Mesothelial cell of epicardium (in vitro differentiated cells): ENCODE measurements at regions not wholly inside any gene's neighbourhood (a gene's known extent, or its start where the extent isn't known, plus 50 kb on each side); places are given as distances from the start of the nearest gene placed in this dataset.

Experiments used
- DNase-seq, 2 experiments: peaks; one replicate each; pipeline ENCODE4 v3.0.0; 2021; ENCODE audit warnings: low spot score in 2 of 2; ENCODE audit not compliant: unreplicated experiment in 2 of 2
- H3K27ac Mint-ChIP-seq: 2 replicates; pipeline ENCODE4 v1.8.0; 2021; ENCODE audit warnings: mixed read lengths
- H3K27me3 Mint-ChIP-seq: 2 replicates; pipeline ENCODE4 v1.8.0; 2021; ENCODE audit warnings: low read depth, mixed read lengths
- H3K36me3 Mint-ChIP-seq: 2 replicates; pipeline ENCODE4 v1.8.0; 2021; ENCODE audit warnings: mixed read lengths
- H3K4me1 Mint-ChIP-seq: 2 replicates; pipeline ENCODE4 v1.8.0; 2021; ENCODE audit warnings: mixed read lengths
- H3K4me3 Mint-ChIP-seq: 2 replicates; pipeline ENCODE4 v1.8.0; 2021; ENCODE audit warnings: mild to moderate bottlenecking, moderate library complexity, mixed read lengths
- H3K9me3 Mint-ChIP-seq: 2 replicates; pipeline ENCODE4 v1.8.0; 2021; ENCODE audit warnings: mixed read lengths
- TF ChIP-seq, protein P1 (sequence below): fragments of 200-600 bp; sonication (generic); IDR thresholded peaks from one replicate; pipeline ENCODE4 v1.5.0; 2021; ENCODE audit warnings: antibody characterized with exemption; ENCODE audit not compliant: unreplicated experiment

DNA sequence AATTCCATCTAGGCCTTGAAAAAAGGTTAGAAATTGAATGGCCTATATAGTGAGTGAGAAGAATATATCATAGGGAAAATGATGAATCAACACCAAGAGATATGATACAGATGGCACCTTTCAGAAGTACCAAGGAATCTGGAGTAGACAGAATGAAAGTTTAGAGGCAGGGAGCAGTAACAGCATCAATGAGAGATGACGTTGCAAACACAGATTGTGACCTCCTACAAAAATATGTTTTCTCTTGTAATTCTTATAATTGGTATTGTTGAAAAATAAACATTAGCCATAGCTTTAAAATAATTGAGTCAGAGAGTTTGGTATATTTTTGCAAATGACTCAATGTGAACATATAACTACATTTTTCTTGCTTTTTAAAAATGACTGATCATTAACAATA is 1223.1 kb upstream of the GJE1 start:
- no peak for DNase-seq
- TF ChIP-seq, protein P1, sequence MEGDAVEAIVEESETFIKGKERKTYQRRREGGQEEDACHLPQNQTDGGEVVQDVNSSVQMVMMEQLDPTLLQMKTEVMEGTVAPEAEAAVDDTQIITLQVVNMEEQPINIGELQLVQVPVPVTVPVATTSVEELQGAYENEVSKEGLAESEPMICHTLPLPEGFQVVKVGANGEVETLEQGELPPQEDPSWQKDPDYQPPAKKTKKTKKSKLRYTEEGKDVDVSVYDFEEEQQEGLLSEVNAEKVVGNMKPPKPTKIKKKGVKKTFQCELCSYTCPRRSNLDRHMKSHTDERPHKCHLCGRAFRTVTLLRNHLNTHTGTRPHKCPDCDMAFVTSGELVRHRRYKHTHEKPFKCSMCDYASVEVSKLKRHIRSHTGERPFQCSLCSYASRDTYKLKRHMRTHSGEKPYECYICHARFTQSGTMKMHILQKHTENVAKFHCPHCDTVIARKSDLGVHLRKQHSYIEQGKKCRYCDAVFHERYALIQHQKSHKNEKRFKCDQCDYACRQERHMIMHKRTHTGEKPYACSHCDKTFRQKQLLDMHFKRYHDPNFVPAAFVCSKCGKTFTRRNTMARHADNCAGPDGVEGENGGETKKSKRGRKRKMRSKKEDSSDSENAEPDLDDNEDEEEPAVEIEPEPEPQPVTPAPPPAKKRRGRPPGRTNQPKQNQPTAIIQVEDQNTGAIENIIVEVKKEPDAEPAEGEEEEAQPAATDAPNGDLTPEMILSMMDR = no peak
- peaks cover 14% of the 10 kb centered on the region for H3K9me3 Mint-ChIP-seq
- H3K27me3 Mint-ChIP-seq = no peaks in the 10 kb centered on the region
- H3K4me3 Mint-ChIP-seq = no peak overlapping the region
- no peak overlapping the region for H3K27ac Mint-ChIP-seq
- H3K36me3 Mint-ChIP-seq = no peaks in the 10 kb centered on the region
- peaks cover 5% of the 10 kb centered on the region for H3K4me1 Mint-ChIP-seq

DNA sequence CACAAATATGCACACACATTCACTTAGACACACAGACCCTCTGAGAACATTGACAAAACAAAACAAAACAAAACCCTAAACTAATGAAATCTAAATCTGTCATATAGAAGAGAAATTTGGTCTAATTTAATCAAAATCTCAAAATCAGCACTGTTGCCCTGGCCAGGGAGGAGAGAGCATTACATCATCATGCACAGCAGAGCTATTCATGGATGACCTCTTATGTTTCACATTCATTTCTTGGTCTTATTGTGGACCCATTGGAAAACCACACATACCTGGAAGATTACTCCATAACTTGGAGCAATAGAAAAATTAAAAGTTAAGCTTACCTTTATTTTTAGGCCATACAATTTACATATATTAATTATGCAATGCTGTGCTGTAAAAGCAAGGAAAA is 1223.6 kb upstream of the GJE1 start:
- TF ChIP-seq, protein P1 = no peak
- H3K36me3 Mint-ChIP-seq = no peaks in the 10 kb centered on the region
- H3K27me3 Mint-ChIP-seq = no peaks in the 10 kb centered on the region
- H3K27ac Mint-ChIP-seq = no peak overlapping the region
- no peak for DNase-seq
- no peak overlapping the region for H3K4me3 Mint-ChIP-seq
- peaks cover 5% of the 10 kb centered on the region for H3K4me1 Mint-ChIP-seq
- peaks cover 14% of the 10 kb centered on the region for H3K9me3 Mint-ChIP-seq

DNA sequence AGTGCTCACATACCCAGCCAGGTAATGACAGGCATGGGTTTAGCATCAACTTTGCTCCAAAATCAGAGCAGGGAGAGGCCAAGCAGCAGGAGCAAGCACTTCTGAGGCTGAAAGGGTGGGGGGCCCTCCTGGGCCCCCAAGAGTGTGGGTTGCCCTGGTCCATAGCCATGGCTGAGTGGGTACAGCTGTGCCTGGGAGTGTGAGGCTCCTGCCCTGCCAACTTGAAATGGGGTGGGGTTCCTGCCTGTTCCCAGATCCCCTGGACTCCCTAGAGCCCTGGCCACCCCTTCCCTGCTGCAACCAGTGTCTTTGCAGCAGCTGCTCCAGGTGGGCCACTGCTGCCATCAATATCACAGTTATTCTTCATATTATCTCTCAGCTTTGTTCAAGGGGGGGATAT is 1224.2 kb upstream of the GJE1 start:
- Mint-ChIP-seq H3K9me3 (peaks cover 14% of the 10 kb centered on the region), H3K36me3 (no peaks in the 10 kb centered on the region), H3K4me1 (peaks cover 5% of the 10 kb centered on the region), H3K27me3 (no peaks in the 10 kb centered on the region), H3K27ac (no peak overlapping the region), H3K4me3 (no peak overlapping the region)
- no peak for DNase-seq
- TF ChIP-seq, protein P1 = no peak

DNA sequence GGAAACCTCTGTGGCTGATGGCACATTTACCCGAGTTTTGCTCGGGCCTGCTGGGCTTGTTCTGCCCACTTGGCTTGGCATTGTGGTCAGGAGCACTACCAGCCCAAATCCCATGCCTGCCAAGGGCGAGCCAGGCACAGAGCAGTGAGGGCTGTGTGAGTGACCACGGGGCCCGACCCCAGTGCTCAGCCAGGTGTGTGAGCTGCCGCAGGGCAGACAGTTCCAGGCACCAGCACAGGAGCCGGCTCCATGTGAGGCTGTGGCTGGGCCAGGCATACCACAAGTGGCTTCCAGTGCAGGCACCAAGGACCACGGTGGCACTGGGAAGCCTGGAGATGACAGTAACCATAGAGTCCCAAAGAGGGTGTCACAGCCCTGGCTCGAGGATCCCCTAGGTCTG is 1225.5 kb upstream of the GJE1 start:
- Mint-ChIP-seq H3K4me3 (no peak overlapping the region), H3K4me1 (peaks cover 5% of the 10 kb centered on the region), H3K9me3 (peaks cover 14% of the 10 kb centered on the region), H3K27ac (no peak overlapping the region), H3K36me3 (no peaks in the 10 kb centered on the region), H3K27me3 (no peaks in the 10 kb centered on the region)
- TF ChIP-seq, protein P1 = no peak
- no peak for DNase-seq

DNA sequence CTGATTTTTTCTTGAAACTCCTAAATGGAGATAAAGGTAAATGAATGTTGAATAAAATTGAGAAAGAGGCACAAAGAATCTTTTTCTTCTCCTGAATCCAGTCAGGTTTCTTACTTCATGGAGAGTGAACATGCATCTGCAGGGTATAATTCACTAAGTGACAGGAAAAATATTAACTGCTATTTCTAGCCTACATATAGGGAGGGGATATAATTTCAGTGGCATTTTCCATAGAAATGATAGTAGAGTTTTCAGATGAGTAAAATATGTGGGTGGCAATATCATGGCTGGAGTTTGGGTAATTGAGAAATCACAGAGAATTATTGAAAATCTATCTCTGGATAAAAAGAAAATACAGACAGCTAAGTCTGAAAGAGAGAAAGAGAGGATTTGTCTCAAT is 1227.0 kb upstream of the GJE1 start:
- peaks cover 1% of the 10 kb centered on the region for H3K36me3 Mint-ChIP-seq

More for the DNA sequence above, 1227.0 kb upstream of the GJE1 start:
- H3K9me3 Mint-ChIP-seq = peaks cover 18% of the 10 kb centered on the region
- no peak overlapping the region for H3K4me3 Mint-ChIP-seq
- no peaks in the 10 kb centered on the region for H3K27me3 Mint-ChIP-seq
- TF ChIP-seq, protein P1 = no peak
- H3K4me1 Mint-ChIP-seq = peaks cover 5% of the 10 kb centered on the region
- no peak overlapping the region for H3K27ac Mint-ChIP-seq
- no peak for DNase-seq
